Keratinocyte (primary cell): ENCODE measurements at regions not wholly inside any gene's neighbourhood (a gene's known extent, or its start where the extent isn't known, plus 50 kb on each side); places are given as distances from the start of the nearest gene placed in this dataset.

Source experiments
- EZH2 ChIP-seq: IDR thresholded peaks from one replicate; pipeline ENCODE4 v1.6.1; 2012; ENCODE audit warnings: inconsistent platforms, mild to moderate bottlenecking, low read length, moderate library complexity
- TF ChIP-seq, protein P1 (sequence below), 3 experiments: IDR thresholded peaks in 1 of 3; conservative IDR thresholded peaks in 1 of 3; optimal IDR thresholded peaks in 1 of 3; 2 replicates in 2 of 3; 3 replicates in 1 of 3; pipeline versions ENCODE3 to v1.5.1; 2011; ENCODE audit warnings: low read length in 3 of 3, mild to moderate bottlenecking in 3 of 3, moderate library complexity in 2 of 3, control low read depth in 1 of 3, inconsistent platforms in 1 of 3; ENCODE audit not compliant: insufficient read depth in 2 of 3; ENCODE audit errors: extremely low read depth in 1 of 3

- TF ChIP-seq, protein P1, sequence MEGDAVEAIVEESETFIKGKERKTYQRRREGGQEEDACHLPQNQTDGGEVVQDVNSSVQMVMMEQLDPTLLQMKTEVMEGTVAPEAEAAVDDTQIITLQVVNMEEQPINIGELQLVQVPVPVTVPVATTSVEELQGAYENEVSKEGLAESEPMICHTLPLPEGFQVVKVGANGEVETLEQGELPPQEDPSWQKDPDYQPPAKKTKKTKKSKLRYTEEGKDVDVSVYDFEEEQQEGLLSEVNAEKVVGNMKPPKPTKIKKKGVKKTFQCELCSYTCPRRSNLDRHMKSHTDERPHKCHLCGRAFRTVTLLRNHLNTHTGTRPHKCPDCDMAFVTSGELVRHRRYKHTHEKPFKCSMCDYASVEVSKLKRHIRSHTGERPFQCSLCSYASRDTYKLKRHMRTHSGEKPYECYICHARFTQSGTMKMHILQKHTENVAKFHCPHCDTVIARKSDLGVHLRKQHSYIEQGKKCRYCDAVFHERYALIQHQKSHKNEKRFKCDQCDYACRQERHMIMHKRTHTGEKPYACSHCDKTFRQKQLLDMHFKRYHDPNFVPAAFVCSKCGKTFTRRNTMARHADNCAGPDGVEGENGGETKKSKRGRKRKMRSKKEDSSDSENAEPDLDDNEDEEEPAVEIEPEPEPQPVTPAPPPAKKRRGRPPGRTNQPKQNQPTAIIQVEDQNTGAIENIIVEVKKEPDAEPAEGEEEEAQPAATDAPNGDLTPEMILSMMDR (optimal IDR thresholded peaks at IDR 0.05 in 1 of 3, IDR thresholded peaks at IDR 0.05 in 1 of 3, conservative IDR thresholded peaks at IDR 0.05 in 1 of 3; ENCODE audit: extremely low read depth in 1 of 3, insufficient read depth in 2 of 3, low read length in 3 of 3): no peak
- TF ChIP-seq EZH2: no peak
Observed at GRCh38 chr12:54784115-54784514, 70.2 kb upstream of the MUCL1 start.
